H1 (cell line): ENCODE measurements at regions not wholly inside any gene's neighbourhood (a gene's known extent, or its start where the extent isn't known, plus 50 kb on each side); places are given as distances from the start of the nearest gene placed in this dataset.

Experiments
- CTCF ChIA-PET: fragments of 300-600 bp; sonication (Branson Sonifier 250); formaldehyde crosslinking; loops from one replicate; lab custom pipeline; 2021; ENCODE audit not compliant: partially characterized antibody; lab: Charles Lee
- POLR2A ChIA-PET: fragments of 300-600 bp; sonication (Branson Sonifier 250); formaldehyde crosslinking; loops from one replicate; lab custom pipeline; 2021; ENCODE audit warnings: inconsistent platforms; ENCODE audit not compliant: partially characterized antibody; lab: Charles Lee
- DNase-seq, 2 experiments: peaks; one replicate each; pipeline versions ENCODE4 v3.0.0 to v3.0.0-alpha.2; 2010 to 2022; ENCODE audit warnings: low spot score in 2 of 2, low read depth in 1 of 2, mixed read lengths in 1 of 2
- FAIRE-seq: peaks from 2 replicates; lab custom pipeline; 2011; peaks lifted over from hg19 to GRCh38; lab: Jason Lieb, UNC
- H2AFZ ChIP-seq: 2 replicates; pipeline ENCODE4 v1.8.1; 2012; ENCODE audit warnings: low read length, inconsistent platforms
- H2AK5ac ChIP-seq: 2 replicates; pipeline ENCODE4 v1.6.1; 2013; ENCODE audit warnings: low read depth, low read length
- H2BK120ac ChIP-seq: replicated peaks from 2 replicates; pipeline ENCODE3; 2013; ENCODE audit warnings: low read depth, low read length, inconsistent platforms
- H2BK12ac ChIP-seq: 2 replicates; pipeline ENCODE4 v1.6.1; 2013; ENCODE audit warnings: low read depth, low read length
- H2BK15ac ChIP-seq: 2 replicates; pipeline ENCODE4 v1.6.1; 2013; ENCODE audit warnings: low read length
- H2BK20ac ChIP-seq: 2 replicates; pipeline ENCODE4 v1.6.1; 2013; ENCODE audit warnings: low read length
- H2BK5ac ChIP-seq: 2 replicates; pipeline ENCODE4 v1.6.1; 2013; ENCODE audit warnings: low read depth, low read length
- H3K14ac ChIP-seq: 2 replicates; pipeline ENCODE4 v1.6.1; 2013; ENCODE audit warnings: inconsistent platforms; ENCODE audit not compliant: insufficient read length
- H3K18ac ChIP-seq: 2 replicates; pipeline ENCODE4 v1.6.1; 2013; ENCODE audit warnings: low read length; ENCODE audit errors: extremely low read depth
- H3K23ac ChIP-seq: 2 replicates; pipeline ENCODE4 v1.6.1; 2013; ENCODE audit warnings: inconsistent platforms; ENCODE audit not compliant: insufficient read length
- H3K23me2 ChIP-seq: 2 replicates; pipeline ENCODE4 v1.6.1; 2013; ENCODE audit warnings: low read depth, low read length
- H3K27ac ChIP-seq: 2 replicates; pipeline ENCODE4 v1.6.1; 2011; ENCODE audit warnings: low read depth, low read length, inconsistent platforms
- H3K27me3 ChIP-seq, 4 experiments: replicated peaks in 1 of 4; 1 replicate in 1 of 4; 2 replicates in 3 of 4; pipeline versions ENCODE4 v1.6.1 to v1.8.1; 2011 to 2013; ENCODE audit warnings: low read length in 3 of 4, mild to moderate bottlenecking in 3 of 4, inconsistent platforms in 2 of 4, mixed read lengths in 2 of 4, moderate library complexity in 1 of 4; ENCODE audit not compliant: control insufficient read depth in 3 of 4, insufficient read depth in 3 of 4; ENCODE audit errors: extremely low read depth in 1 of 4
- H3K36me3 ChIP-seq, 4 experiments: 2 replicates each; pipeline versions ENCODE4 v1.6.1 to v1.8.1; 2011 to 2013; ENCODE audit warnings: mild to moderate bottlenecking in 4 of 4, low read length in 3 of 4, moderate library complexity in 2 of 4, control low read depth in 1 of 4, inconsistent platforms in 1 of 4; ENCODE audit not compliant: insufficient read depth in 4 of 4, control insufficient read depth in 2 of 4
- H3K4ac ChIP-seq: replicated peaks from 2 replicates; pipeline ENCODE3; 2013; ENCODE audit warnings: low read length, low read depth, mixed read lengths, inconsistent platforms; ENCODE audit not compliant: insufficient read length
- H3K4me1 ChIP-seq, 4 experiments: replicated peaks in 1 of 4; 1 replicate in 1 of 4; 2 replicates in 3 of 4; pipeline versions ENCODE4 v1.6.1 to v1.8.1; 2011 to 2013; ENCODE audit warnings: low read length in 3 of 4, inconsistent platforms in 2 of 4, mixed read lengths in 1 of 4; ENCODE audit not compliant: insufficient read depth in 4 of 4, control insufficient read depth in 3 of 4
- H3K4me2 ChIP-seq, 2 experiments: 2 replicates each; pipeline versions ENCODE4 v1.6.1 to v1.8.1; 2011 to 2013; ENCODE audit warnings: low read depth in 2 of 2, low read length in 2 of 2, control low read depth in 1 of 2, inconsistent platforms in 1 of 2, mild to moderate bottlenecking in 1 of 2; ENCODE audit not compliant: insufficient read depth in 1 of 2
- H3K4me3 ChIP-seq, 4 experiments: fragments of 200-600, 300-600 bp in 1 of 4; sonication (generic), shearing (Covaris generic), sonication (Bioruptor Twin) in 1 of 4; 2 replicates each; pipeline versions ENCODE4 v1.5.1 to v1.8.1; 2011 to 2016; ENCODE audit warnings: low read length in 4 of 4, low read depth in 3 of 4, control low read depth in 2 of 4, inconsistent platforms in 2 of 4, mild to moderate bottlenecking in 2 of 4, mixed read lengths in 1 of 4, moderate library complexity in 1 of 4; ENCODE audit not compliant: insufficient read depth in 2 of 4; ENCODE audit errors: extremely low read depth in 1 of 4
- H3K56ac ChIP-seq: replicated peaks from 2 replicates; pipeline ENCODE3; 2013; ENCODE audit warnings: low read depth, mild to moderate bottlenecking, mixed read lengths, low read length, inconsistent platforms; ENCODE audit not compliant: insufficient read length
- H3K79me1 ChIP-seq: 2 replicates; pipeline ENCODE4 v1.6.1; 2013; ENCODE audit warnings: low read depth, low read length, control low read depth
- H3K79me2 ChIP-seq, 2 experiments: 2 replicates each; pipeline versions ENCODE4 v1.6.1 to v1.8.1; 2012 to 2013; ENCODE audit warnings: low read length in 2 of 2, mild to moderate bottlenecking in 2 of 2, inconsistent platforms in 1 of 2; ENCODE audit not compliant: insufficient read depth in 2 of 2, control insufficient read depth in 1 of 2
- H3K9ac ChIP-seq, 4 experiments: replicated peaks in 1 of 4; 1 replicate in 1 of 4; 2 replicates in 3 of 4; pipeline versions ENCODE4 v1.6.1 to v1.8.1; 2011 to 2013; ENCODE audit warnings: low read depth in 3 of 4, low read length in 3 of 4, control low read depth in 2 of 4, mild to moderate bottlenecking in 2 of 4, moderate library complexity in 2 of 4, inconsistent platforms in 1 of 4; ENCODE audit errors: extremely low read depth in 1 of 4
- H3K9me3 ChIP-seq, 2 experiments: 2 replicates each; pipeline versions ENCODE4 v1.6.1 to v1.8.1; 2012 to 2013; ENCODE audit warnings: mild to moderate bottlenecking in 2 of 2, moderate library complexity in 2 of 2, control low read depth in 1 of 2, inconsistent platforms in 1 of 2, low read depth in 1 of 2, low read length in 1 of 2, mixed read lengths in 1 of 2; ENCODE audit not compliant: insufficient read depth in 2 of 2
- H4K20me1 ChIP-seq, 2 experiments: replicated peaks in 1 of 2; 2 replicates each; pipeline versions ENCODE3 to v1.8.1; 2011 to 2013; ENCODE audit warnings: inconsistent platforms in 2 of 2, low read length in 2 of 2, mild to moderate bottlenecking in 1 of 2; ENCODE audit not compliant: insufficient read depth in 2 of 2, control insufficient read depth in 1 of 2
- H4K5ac ChIP-seq: 2 replicates; pipeline ENCODE4 v1.6.1; 2013; ENCODE audit warnings: low read length, low read depth, mixed read lengths, inconsistent platforms; ENCODE audit not compliant: insufficient read length
- H4K8ac ChIP-seq: 2 replicates; pipeline ENCODE4 v1.8.0; 2013; ENCODE audit warnings: mild to moderate bottlenecking, moderate library complexity, low read length, inconsistent platforms; ENCODE audit not compliant: insufficient read depth; ENCODE audit errors: extremely low read depth
- H4K91ac ChIP-seq: replicated peaks from 2 replicates; pipeline ENCODE3; 2013; ENCODE audit warnings: low read length, mixed read lengths, inconsistent platforms; ENCODE audit not compliant: insufficient read length
- CBX8 ChIP-seq: fragments of 300-800, 300-1000 bp; sonication (generic); IDR thresholded peaks from 2 replicates; pipeline ENCODE4 v1.7.1; 2016; ENCODE audit warnings: low read depth, low read length, borderline replicate concordance
- EP300 ChIP-seq, 2 experiments: IDR thresholded peaks; 1 replicate in 1 of 2; 2 replicates in 1 of 2; pipeline ENCODE4 v1.6.1; 2011 to 2012; ENCODE audit warnings: low read depth in 2 of 2, low read length in 2 of 2, mild to moderate bottlenecking in 2 of 2, borderline replicate concordance in 1 of 2, inconsistent platforms in 1 of 2, moderate library complexity in 1 of 2
- EZH2 ChIP-seq: fragments of 200-600 bp; sonication (generic); IDR thresholded peaks from 2 replicates; pipeline ENCODE4 v1.7.1; 2012; ENCODE audit warnings: low read depth, mild to moderate bottlenecking, moderate library complexity, low read length, inconsistent platforms; ENCODE audit not compliant: severe bottlenecking
- FOSL1 ChIP-seq: IDR thresholded peaks from 2 replicates; pipeline ENCODE4 v1.6.1; 2011; ENCODE audit warnings: mild to moderate bottlenecking, low read depth, low read length, moderate library complexity; ENCODE audit not compliant: insufficient read depth
- KDM4A ChIP-seq: IDR thresholded peaks from one replicate; pipeline ENCODE4 v1.7.1; 2012; ENCODE audit warnings: low read depth, mild to moderate bottlenecking, moderate library complexity, low read length, inconsistent platforms; ENCODE audit not compliant: severe bottlenecking
- KDM5A ChIP-seq: fragments of 200-600 bp; IDR thresholded peaks from 2 replicates; pipeline ENCODE4 v1.7.1; 2012; ENCODE audit warnings: mild to moderate bottlenecking, low read length, inconsistent platforms, mixed read lengths
- RXRA ChIP-seq: IDR thresholded peaks from 2 replicates; pipeline ENCODE4 v1.6.1; 2011; ENCODE audit warnings: low read depth, mild to moderate bottlenecking, low read length, moderate library complexity; ENCODE audit not compliant: insufficient read depth
- SP4 ChIP-seq: IDR thresholded peaks from 2 replicates; pipeline ENCODE4 v1.6.1; 2012; ENCODE audit warnings: low read length, inconsistent platforms
- TEAD4 ChIP-seq: IDR thresholded peaks from 2 replicates; pipeline ENCODE4 v1.6.1; 2012; ENCODE audit warnings: low read depth, low read length, inconsistent platforms, mixed read lengths
- WGBS, 2 experiments: shearing (Covaris generic) in 1 of 2; methylation state at CpG; one replicate each; pipeline versions ENCODE4 v1.1.6 to v1.1.7; 2013 to 2015; ENCODE audit warnings: low lambda C conversion rate in 2 of 2, mixed read lengths in 2 of 2, inconsistent platforms in 1 of 2, low coverage in 1 of 2, missing lambda C conversion rate in 1 of 2; ENCODE audit not compliant: insufficient replicate concordance in 2 of 2, insufficient coverage in 1 of 2, insufficient read length in 1 of 2; ENCODE audit errors: extremely low coverage in 1 of 2, missing lambda C conversion rate in 1 of 2; 5-methylcytosine and 5-hydroxymethylcytosine counted together
- TF ChIP-seq, protein P1 (sequence below): IDR thresholded peaks from 2 replicates; pipeline ENCODE4 v1.6.1; 2012; ENCODE audit warnings: low read length, inconsistent platforms
- TF ChIP-seq, protein P2 (sequence below): IDR thresholded peaks from 2 replicates; pipeline ENCODE4 v1.6.1; 2011; ENCODE audit warnings: low read length, improper control_type of control experiment

DNA sequence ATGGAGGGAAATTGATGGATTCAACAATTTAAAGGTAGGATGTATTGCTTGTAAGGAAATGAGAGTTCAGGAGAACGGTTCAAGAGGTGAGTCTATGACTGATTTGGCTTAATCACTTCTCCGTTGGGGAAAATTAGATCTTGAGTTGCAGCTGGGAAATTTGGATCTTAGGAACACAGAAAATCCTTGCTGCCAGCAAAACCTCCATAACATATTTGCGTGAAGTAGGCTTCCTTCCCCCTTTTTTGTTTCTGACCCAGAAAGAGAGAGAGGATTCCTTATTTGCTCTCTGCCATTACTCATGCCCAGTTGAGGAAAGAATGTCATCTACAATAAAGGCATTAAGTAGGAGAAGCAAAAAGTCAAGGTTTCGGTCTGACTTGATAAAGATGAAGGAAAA is 73.5 kb upstream of the PDC start:
- POLR2A ChIA-PET = no interaction called here
- no peak overlapping the region for H2AFZ ChIP-seq
- TF ChIP-seq EZH2 = no peak
- no peak for TF ChIP-seq KDM5A
- TF ChIP-seq, protein P1, sequence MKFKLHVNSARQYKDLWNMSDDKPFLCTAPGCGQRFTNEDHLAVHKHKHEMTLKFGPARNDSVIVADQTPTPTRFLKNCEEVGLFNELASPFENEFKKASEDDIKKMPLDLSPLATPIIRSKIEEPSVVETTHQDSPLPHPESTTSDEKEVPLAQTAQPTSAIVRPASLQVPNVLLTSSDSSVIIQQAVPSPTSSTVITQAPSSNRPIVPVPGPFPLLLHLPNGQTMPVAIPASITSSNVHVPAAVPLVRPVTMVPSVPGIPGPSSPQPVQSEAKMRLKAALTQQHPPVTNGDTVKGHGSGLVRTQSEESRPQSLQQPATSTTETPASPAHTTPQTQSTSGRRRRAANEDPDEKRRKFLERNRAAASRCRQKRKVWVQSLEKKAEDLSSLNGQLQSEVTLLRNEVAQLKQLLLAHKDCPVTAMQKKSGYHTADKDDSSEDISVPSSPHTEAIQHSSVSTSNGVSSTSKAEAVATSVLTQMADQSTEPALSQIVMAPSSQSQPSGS = no peak
- TF ChIP-seq EP300 (IDR thresholded peaks at IDR 0.05; ENCODE audit: borderline replicate concordance in 1 of 2, low read depth in 2 of 2, low read length in 2 of 2) = no peak
- no peak for TF ChIP-seq TEAD4
- no peak for TF ChIP-seq KDM4A
- TF ChIP-seq, protein P2, sequence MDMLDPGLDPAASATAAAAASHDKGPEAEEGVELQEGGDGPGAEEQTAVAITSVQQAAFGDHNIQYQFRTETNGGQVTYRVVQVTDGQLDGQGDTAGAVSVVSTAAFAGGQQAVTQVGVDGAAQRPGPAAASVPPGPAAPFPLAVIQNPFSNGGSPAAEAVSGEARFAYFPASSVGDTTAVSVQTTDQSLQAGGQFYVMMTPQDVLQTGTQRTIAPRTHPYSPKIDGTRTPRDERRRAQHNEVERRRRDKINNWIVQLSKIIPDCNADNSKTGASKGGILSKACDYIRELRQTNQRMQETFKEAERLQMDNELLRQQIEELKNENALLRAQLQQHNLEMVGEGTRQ = no peak
- no peak for TF ChIP-seq CBX8
- TF ChIP-seq SP4 = no peak
- TF ChIP-seq RXRA = no peak
- TF ChIP-seq FOSL1 = no peak

More for the DNA sequence above, 73.5 kb upstream of the PDC start:
- Histone ChIP-seq H3K18ac (no peak overlapping the region), H2BK120ac (no peak overlapping the region), H3K4me2 (no peak overlapping the region), H4K20me1 (no peaks in the 10 kb centered on the region), H3K9ac (no peak overlapping the region), H3K36me3 (no peaks in the 10 kb centered on the region), H3K9me3 (no peaks in the 10 kb centered on the region), H2BK5ac (no peak overlapping the region), H3K79me2 (no peaks in the 10 kb centered on the region), H3K27ac (no peak overlapping the region), H3K23me2 (no peaks in the 10 kb centered on the region), H4K5ac (no peak overlapping the region), H3K27me3 (no peaks in the 10 kb centered on the region), H2BK12ac (no peak overlapping the region), H3K4me3 (no peak overlapping the region), H3K14ac (no peak overlapping the region), H3K4me1 (no peaks in the 10 kb centered on the region), H4K91ac (no peak overlapping the region), H2AK5ac (no peak overlapping the region), H3K23ac (no peak overlapping the region), H2BK20ac (no peak overlapping the region), H3K79me1 (no peaks in the 10 kb centered on the region), H3K4ac (no peak overlapping the region), H4K8ac (no peak overlapping the region), H3K56ac (no peak overlapping the region), H2BK15ac (no peak overlapping the region)
- 95% methylated on average over 4 of the region's 4 CpGs; no CpG with 5 or more reads in 1 of the 2 experiments for WGBS, 2 experiments
- CTCF ChIA-PET = no interaction called here
- no peak for DNase-seq
- FAIRE-seq = no peak
